H9 (cell line): ENCODE measurements at regions not wholly inside any gene's neighbourhood (a gene's known extent, or its start where the extent isn't known, plus 50 kb on each side); places are given as distances from the start of the nearest gene placed in this dataset.

Source experiments
- DNase-seq: peaks from one replicate; pipeline ENCODE4 v3.0.0-alpha.2; 2017
- H2AFZ ChIP-seq: one replicate; pipeline ENCODE4 v1.6.1; 2013; ENCODE audit warnings: mild to moderate bottlenecking, low read length, control low read depth, moderate library complexity
- H2AK5ac ChIP-seq: 2 replicates; pipeline ENCODE4 v1.6.1; 2013; ENCODE audit warnings: low read length, control low read depth, mixed read lengths; ENCODE audit not compliant: insufficient read length
- H2BK120ac ChIP-seq: one replicate; pipeline ENCODE4 v1.6.1; 2013; ENCODE audit warnings: low read depth, mild to moderate bottlenecking, low read length, control low read depth, inconsistent platforms; ENCODE audit not compliant: poor library complexity, severe bottlenecking
- H2BK12ac ChIP-seq: 2 replicates; pipeline ENCODE4 v1.6.1; 2013; ENCODE audit warnings: low read length, control low read depth, mixed read lengths, low read depth; ENCODE audit not compliant: insufficient read length
- H2BK15ac ChIP-seq: 2 replicates; pipeline ENCODE4 v1.6.1; 2013; ENCODE audit warnings: low read depth, low read length, control low read depth
- H2BK20ac ChIP-seq: one replicate; pipeline ENCODE4 v1.6.1; 2013; ENCODE audit warnings: low read depth, mild to moderate bottlenecking, low read length, control low read depth, inconsistent platforms; ENCODE audit not compliant: poor library complexity, severe bottlenecking
- H2BK5ac ChIP-seq: 2 replicates; pipeline ENCODE4 v1.6.1; 2013; ENCODE audit warnings: low read length, control low read depth, mixed read lengths; ENCODE audit not compliant: insufficient read length
- H3K14ac ChIP-seq: 2 replicates; pipeline ENCODE4 v1.6.1; 2013; ENCODE audit warnings: low read length, control low read depth; ENCODE audit not compliant: insufficient read depth
- H3K18ac ChIP-seq: 2 replicates; pipeline ENCODE4 v1.6.1; 2013; ENCODE audit warnings: low read depth, mild to moderate bottlenecking, mixed read lengths, low read length, control low read depth; ENCODE audit not compliant: insufficient read length
- H3K23ac ChIP-seq: 2 replicates; pipeline ENCODE4 v1.6.1; 2013; ENCODE audit warnings: low read length, control low read depth, mixed read lengths, low read depth; ENCODE audit not compliant: insufficient read length
- H3K23me2 ChIP-seq: 2 replicates; pipeline ENCODE4 v1.6.1; 2013; ENCODE audit warnings: low read depth, mild to moderate bottlenecking, mixed read lengths, low read length, control low read depth; ENCODE audit not compliant: insufficient read length, poor library complexity, severe bottlenecking
- H3K27ac ChIP-seq: 2 replicates; pipeline ENCODE4 v1.5.1; 2013; ENCODE audit warnings: low read length, control low read depth, mixed read lengths, low read depth; ENCODE audit not compliant: insufficient read length
- H3K27me3 ChIP-seq: 2 replicates; pipeline ENCODE4 v1.6.1; 2013; ENCODE audit warnings: low read length, control low read depth, inconsistent platforms; ENCODE audit not compliant: insufficient read depth
- H3K4ac ChIP-seq: 2 replicates; pipeline ENCODE4 v1.6.1; 2013; ENCODE audit warnings: low read depth, mild to moderate bottlenecking, control low read depth, inconsistent platforms, low read length, moderate library complexity
- H3K4me1 ChIP-seq: 2 replicates; pipeline ENCODE4 v1.6.1; 2013; ENCODE audit warnings: low read length, control low read depth, inconsistent platforms; ENCODE audit not compliant: insufficient read depth
- H3K4me2 ChIP-seq: 2 replicates; pipeline ENCODE4 v1.6.1; 2013; ENCODE audit warnings: low read length, control low read depth, mixed read lengths; ENCODE audit not compliant: insufficient read length, insufficient read depth
- H3K56ac ChIP-seq: 2 replicates; pipeline ENCODE4 v1.6.1; 2013; ENCODE audit warnings: low read depth, mild to moderate bottlenecking, mixed read lengths, low read length, control low read depth; ENCODE audit not compliant: insufficient read length
- H3K79me1 ChIP-seq: 2 replicates; pipeline ENCODE4 v1.6.1; 2013; ENCODE audit warnings: low read depth, mild to moderate bottlenecking, moderate library complexity, low read length, control low read depth, inconsistent platforms; ENCODE audit not compliant: insufficient read depth, poor library complexity, severe bottlenecking
- H3K79me2 ChIP-seq: 2 replicates; pipeline ENCODE4 v1.6.1; 2013; ENCODE audit warnings: low read length, control low read depth, inconsistent platforms; ENCODE audit not compliant: insufficient read depth
- H3K9ac ChIP-seq: 2 replicates; pipeline ENCODE4 v1.6.1; 2013; ENCODE audit warnings: low read length, control low read depth, mixed read lengths; ENCODE audit not compliant: insufficient read length; ENCODE audit errors: extremely low read depth
- H3K9me3 ChIP-seq: one replicate; pipeline ENCODE4 v1.6.1; 2013; ENCODE audit warnings: low read depth, low read length, inconsistent platforms; ENCODE audit not compliant: control insufficient read depth
- H3T11ph ChIP-seq: one replicate; pipeline ENCODE4 v1.6.1; 2013; ENCODE audit warnings: mild to moderate bottlenecking, low read length, control low read depth, inconsistent platforms
- H4K20me1 ChIP-seq: one replicate; pipeline ENCODE4 v1.6.1; 2013; ENCODE audit not compliant: control insufficient read depth, insufficient read length, insufficient read depth
- H4K5ac ChIP-seq: 2 replicates; pipeline ENCODE4 v1.6.1; 2013; ENCODE audit warnings: low read depth, mild to moderate bottlenecking, mixed read lengths, low read length, control low read depth; ENCODE audit not compliant: insufficient read length
- H4K8ac ChIP-seq: replicated peaks from 2 replicates; pipeline ENCODE4 v1.6.1; 2013; ENCODE audit warnings: low read length, control low read depth, mixed read lengths, low read depth; ENCODE audit not compliant: insufficient read length
- H4K91ac ChIP-seq: 2 replicates; pipeline ENCODE4 v1.6.1; 2013; ENCODE audit warnings: low read depth, mild to moderate bottlenecking, moderate library complexity, mixed read lengths, low read length, control low read depth; ENCODE audit not compliant: insufficient read length
- H3K27ac Mint-ChIP-seq, 3 experiments: 2 replicates in 2 of 3; 3 replicates in 1 of 3; pipeline ENCODE4 v1.8.0; 2020 to 2021; ENCODE audit warnings: mixed read lengths in 3 of 3, mild to moderate bottlenecking in 1 of 3, moderate library complexity in 1 of 3
- H3K27me3 Mint-ChIP-seq: 2 replicates; pipeline ENCODE4 v1.8.0; 2021; ENCODE audit warnings: low read depth, mild to moderate bottlenecking, moderate library complexity, mixed read lengths
- H3K36me3 Mint-ChIP-seq, 3 experiments: 2 replicates in 2 of 3; 3 replicates in 1 of 3; pipeline ENCODE4 v1.8.0; 2020 to 2021; ENCODE audit warnings: low read depth in 3 of 3, mixed read lengths in 3 of 3; ENCODE audit not compliant: insufficient read depth in 1 of 3
- H3K4me1 Mint-ChIP-seq, 2 experiments: 2 replicates each; pipeline ENCODE4 v1.8.0; 2020; ENCODE audit warnings: mixed read lengths in 2 of 2
- H3K4me3 Mint-ChIP-seq, 2 experiments: 2 replicates in 1 of 2; 3 replicates in 1 of 2; pipeline ENCODE4 v1.8.0; 2020 to 2021; ENCODE audit warnings: mild to moderate bottlenecking in 2 of 2, mixed read lengths in 2 of 2, moderate library complexity in 1 of 2
- H3K9me3 Mint-ChIP-seq, 2 experiments: 2 replicates in 1 of 2; 3 replicates in 1 of 2; pipeline ENCODE4 v1.8.0; 2020; ENCODE audit warnings: mild to moderate bottlenecking in 2 of 2, mixed read lengths in 2 of 2, moderate library complexity in 1 of 2
- WGBS: extraction: QIAGEN DNeasy Blood & Tissue Kit; methylation state at CpG from one replicate; pipeline ENCODE4 v1.1.7; 2013; ENCODE audit warnings: missing lambda C conversion rate, low lambda C conversion rate, mixed read lengths; ENCODE audit not compliant: insufficient read length; ENCODE audit errors: extremely low coverage; 5-methylcytosine and 5-hydroxymethylcytosine counted together
- TF ChIP-seq, protein P1 (sequence below): fragments of 200-600 bp; sonication (generic); conservative IDR thresholded peaks from 3 replicates; pipeline ENCODE4 v1.8.0; 2021; ENCODE audit warnings: antibody characterized with exemption, mild to moderate bottlenecking

DNA sequence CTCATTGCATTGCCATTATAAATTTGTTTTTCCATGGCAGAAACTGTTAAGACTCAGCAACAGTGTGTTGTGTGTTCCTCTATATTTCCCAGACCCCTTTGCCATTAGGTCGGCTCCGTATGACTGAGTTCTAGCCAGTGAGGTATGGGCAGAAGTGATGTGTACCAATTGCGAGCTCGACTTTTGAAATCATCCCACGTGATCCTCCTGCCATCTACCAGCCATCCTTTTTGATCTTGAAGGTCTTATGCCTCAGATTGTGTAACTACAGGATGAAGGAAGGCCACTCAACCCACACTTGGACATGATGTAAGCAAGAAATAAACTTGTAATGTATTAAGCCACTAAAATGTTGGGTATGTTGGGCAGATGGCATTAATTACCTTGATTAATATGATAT, 562.3 kb downstream of the PDCD6IP start:
- no peak overlapping the region for H2BK12ac ChIP-seq
- no peak overlapping the region for H4K5ac ChIP-seq
- Mint-ChIP-seq H3K4me1 (peaks cover 16 to 21% of the 10 kb centered on the region in 2 experiments), H3K27me3 (peaks cover 6% of the 10 kb centered on the region), H3K9me3 (0 out of 5 replicates have a peak, but pooled peaks cover 0 to 2% of the 10 kb centered on the region in 2 experiments), H3K27ac (no peak overlapping the region), H3K36me3 (no peaks in the 10 kb centered on the region; a peak in 1 of 7 replicates), H3K4me3 (no peak overlapping the region)
- no peak overlapping the region for H2BK15ac ChIP-seq
- H3K14ac ChIP-seq: no peak overlapping the region
- H2AFZ ChIP-seq: no peak overlapping the region
- no peak overlapping the region for H2BK5ac ChIP-seq
- H4K8ac ChIP-seq: no peak overlapping the region
- H3K23me2 ChIP-seq: no peaks in the 10 kb centered on the region
- no CpG with 5 or more reads among the region's 5 CpGs for WGBS
- H3K4me2 ChIP-seq: no peak overlapping the region
- H3K23ac ChIP-seq: no peak overlapping the region
- H4K91ac ChIP-seq: no peak overlapping the region
- no peak overlapping the region for H3T11ph ChIP-seq
- H3K4me1 ChIP-seq: no peaks in the 10 kb centered on the region
- H3K18ac ChIP-seq: no peak overlapping the region
- no peak overlapping the region for H2BK20ac ChIP-seq
- H3K79me2 ChIP-seq: no peaks in the 10 kb centered on the region
- no peak overlapping the region for H2BK120ac ChIP-seq
- no peak overlapping the region for H3K56ac ChIP-seq
- H2AK5ac ChIP-seq: no peak overlapping the region
- no peaks in the 10 kb centered on the region for H3K27me3 ChIP-seq
- H4K20me1 ChIP-seq: no peaks in the 10 kb centered on the region
- no peak overlapping the region for H3K4ac ChIP-seq
- TF ChIP-seq, protein P1, sequence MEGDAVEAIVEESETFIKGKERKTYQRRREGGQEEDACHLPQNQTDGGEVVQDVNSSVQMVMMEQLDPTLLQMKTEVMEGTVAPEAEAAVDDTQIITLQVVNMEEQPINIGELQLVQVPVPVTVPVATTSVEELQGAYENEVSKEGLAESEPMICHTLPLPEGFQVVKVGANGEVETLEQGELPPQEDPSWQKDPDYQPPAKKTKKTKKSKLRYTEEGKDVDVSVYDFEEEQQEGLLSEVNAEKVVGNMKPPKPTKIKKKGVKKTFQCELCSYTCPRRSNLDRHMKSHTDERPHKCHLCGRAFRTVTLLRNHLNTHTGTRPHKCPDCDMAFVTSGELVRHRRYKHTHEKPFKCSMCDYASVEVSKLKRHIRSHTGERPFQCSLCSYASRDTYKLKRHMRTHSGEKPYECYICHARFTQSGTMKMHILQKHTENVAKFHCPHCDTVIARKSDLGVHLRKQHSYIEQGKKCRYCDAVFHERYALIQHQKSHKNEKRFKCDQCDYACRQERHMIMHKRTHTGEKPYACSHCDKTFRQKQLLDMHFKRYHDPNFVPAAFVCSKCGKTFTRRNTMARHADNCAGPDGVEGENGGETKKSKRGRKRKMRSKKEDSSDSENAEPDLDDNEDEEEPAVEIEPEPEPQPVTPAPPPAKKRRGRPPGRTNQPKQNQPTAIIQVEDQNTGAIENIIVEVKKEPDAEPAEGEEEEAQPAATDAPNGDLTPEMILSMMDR: no peak
- no peak for DNase-seq
- H3K9me3 ChIP-seq: no peaks in the 10 kb centered on the region
- H3K27ac ChIP-seq: no peak overlapping the region
- H3K79me1 ChIP-seq: no peaks in the 10 kb centered on the region
- H3K9ac ChIP-seq: no peak overlapping the region
